Skeletal muscle cell (primary cell): ENCODE measurements at regions not wholly inside any gene's neighbourhood (a gene's known extent, or its start where the extent isn't known, plus 50 kb on each side); places are given as distances from the start of the nearest gene placed in this dataset.
A peak's percentile ranks its signal among the peaks of the same experiment; 100 is the strongest.

Experiments used
- DNase-seq: peaks from one replicate; pipeline ENCODE4 v3.0.0-alpha.2; 2010; ENCODE audit warnings: low read depth
- H3K4me3 ChIP-seq: 2 replicates; pipeline ENCODE4 v1.5.1; 2011; ENCODE audit warnings: low read depth, mild to moderate bottlenecking, control low read depth, low read length, moderate library complexity

DNA sequence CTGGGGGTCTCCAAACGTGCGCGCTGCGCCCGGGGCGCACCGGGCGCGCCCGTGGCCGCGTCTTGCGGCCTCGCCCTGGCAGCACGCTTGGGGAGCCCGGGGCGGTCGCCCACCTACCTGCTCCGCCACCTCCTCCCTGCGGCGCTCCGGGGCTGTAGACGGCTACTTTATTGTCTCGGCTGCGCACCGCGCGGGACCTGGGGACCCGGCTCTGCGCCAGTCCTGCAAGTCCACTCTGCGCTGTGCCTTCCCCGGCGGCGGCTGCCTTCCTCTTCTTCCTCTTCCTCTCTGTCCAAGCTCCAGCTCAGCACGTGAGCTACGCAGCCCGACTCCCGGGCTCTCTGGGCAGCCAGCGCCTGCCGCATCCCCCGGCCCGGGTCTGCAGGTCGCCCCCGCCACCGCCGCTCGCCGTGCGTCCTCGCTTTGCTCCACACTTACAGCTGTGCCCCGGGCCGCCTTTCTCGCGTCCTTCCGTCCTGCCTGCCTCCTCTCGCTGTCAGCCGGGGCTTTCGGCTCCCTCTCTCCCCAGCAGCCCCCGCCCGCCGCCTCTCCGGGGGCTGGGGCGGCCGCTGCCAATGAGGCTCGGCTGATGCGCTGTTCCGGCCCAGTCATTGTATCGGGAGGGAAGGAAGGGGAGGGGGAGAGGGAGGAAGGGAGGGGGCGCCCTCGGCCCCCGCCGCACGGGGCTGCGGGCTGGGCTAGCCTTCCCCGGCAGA is 156.4 kb upstream of the FRMD4B start:
- peak overlapping the region; percentile 40 for H3K4me3 ChIP-seq
- DNase-seq, result no peak

DNA sequence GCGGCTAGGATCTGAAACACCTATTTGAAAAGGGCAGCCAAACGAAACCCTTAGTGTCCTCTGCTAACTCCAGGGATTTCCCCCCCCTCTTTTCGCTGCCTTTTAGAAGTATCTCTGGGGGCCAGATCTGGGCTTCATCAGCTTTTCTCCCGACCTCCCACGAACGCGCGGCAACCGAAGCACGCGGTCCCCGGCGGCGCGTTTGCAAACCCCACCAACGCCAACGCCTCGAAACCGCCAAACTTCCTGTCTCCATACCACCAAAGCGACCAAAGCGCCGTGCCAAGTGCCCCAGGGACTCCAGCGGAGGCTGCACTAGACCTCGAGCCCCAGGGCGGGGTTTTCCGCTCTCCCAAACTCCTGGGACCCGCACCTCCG is 155.8 kb upstream of the FRMD4B start:
- peak overlapping the region; percentile 40 for H3K4me3 ChIP-seq
- no peak for DNase-seq

DNA sequence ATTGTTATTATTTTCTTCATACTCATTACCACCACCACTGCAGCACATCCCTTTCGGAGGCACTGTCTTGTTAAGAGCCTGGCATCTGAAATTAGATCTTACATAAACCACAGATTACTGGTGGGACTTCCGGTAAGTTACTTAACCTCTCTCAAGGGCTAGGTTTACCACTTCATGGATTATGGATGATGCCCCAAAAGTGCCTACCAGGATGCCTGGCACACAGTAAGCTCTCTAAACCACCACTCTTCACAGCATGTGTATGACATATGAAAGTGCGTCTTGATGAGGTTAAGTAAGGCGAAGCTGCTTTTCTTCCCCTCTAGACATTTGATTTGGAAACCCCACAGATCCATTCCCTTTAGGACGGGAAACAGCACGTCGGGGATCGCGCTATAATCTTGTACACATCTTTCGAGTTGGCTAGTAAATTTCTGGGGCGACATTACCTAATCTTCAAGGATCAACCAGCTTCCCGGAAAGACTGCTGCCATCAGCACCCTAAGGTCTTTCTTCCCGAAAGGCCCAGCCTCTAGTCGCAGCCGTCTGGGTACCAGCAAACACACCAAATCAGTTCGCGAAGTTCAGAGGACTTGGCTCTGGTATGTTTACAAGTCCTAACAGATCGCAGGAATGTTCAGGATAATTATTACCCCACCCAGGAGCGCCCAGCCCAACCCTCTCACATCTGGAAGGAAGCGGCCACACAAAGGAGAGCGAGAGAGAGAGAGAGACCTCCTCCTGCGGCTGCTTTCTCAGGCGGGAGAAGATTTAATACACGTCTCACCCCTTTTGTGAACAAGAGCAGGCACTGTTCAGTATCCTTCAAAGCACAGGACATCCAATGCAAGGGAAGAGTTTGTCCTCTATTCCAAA is 155.1 kb upstream of the FRMD4B start:
- DNase-seq, result no peak
- H3K4me3 ChIP-seq, result no peak overlapping the region

DNA sequence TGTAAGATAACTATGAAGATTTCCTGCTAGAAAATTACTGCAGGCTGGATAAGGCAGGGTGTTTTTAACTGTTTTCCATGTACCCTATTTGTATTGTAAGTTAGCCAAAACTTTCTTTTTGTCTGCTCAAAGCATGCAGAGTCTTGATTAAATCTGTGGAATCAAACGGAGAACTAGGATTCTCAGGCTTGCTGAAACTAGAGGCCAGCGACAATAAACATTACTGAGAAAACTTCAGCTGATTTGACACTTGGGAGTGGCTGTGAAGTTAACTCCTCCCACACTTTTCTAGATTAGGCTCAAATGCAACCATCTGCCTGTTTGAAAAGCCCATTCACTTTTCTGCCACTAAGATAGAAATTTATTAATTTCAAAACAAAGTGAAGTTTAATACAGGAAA is 153.2 kb upstream of the FRMD4B start:
- H3K4me3 ChIP-seq, result no peak overlapping the region
- DNase-seq, result no peak

DNA sequence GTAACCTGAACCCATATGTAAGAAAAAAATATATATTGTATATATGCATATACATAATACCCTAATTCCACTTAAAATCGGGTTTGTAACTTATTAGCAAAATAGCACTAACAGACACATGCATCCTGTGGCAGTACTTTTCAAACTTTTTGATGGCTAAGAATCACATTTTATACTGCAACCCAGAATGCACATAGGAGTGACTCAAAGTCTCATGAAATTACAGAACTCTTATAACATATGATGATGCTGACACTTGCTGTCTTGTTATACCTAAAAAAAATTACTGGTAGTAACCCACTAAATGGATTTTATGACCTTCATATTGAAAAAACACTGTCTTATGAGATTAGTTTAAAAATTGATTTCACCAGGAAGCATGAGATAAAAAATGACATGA is 152.4 kb upstream of the FRMD4B start:
- no peak for DNase-seq
- H3K4me3 ChIP-seq, result no peak overlapping the region

DNA sequence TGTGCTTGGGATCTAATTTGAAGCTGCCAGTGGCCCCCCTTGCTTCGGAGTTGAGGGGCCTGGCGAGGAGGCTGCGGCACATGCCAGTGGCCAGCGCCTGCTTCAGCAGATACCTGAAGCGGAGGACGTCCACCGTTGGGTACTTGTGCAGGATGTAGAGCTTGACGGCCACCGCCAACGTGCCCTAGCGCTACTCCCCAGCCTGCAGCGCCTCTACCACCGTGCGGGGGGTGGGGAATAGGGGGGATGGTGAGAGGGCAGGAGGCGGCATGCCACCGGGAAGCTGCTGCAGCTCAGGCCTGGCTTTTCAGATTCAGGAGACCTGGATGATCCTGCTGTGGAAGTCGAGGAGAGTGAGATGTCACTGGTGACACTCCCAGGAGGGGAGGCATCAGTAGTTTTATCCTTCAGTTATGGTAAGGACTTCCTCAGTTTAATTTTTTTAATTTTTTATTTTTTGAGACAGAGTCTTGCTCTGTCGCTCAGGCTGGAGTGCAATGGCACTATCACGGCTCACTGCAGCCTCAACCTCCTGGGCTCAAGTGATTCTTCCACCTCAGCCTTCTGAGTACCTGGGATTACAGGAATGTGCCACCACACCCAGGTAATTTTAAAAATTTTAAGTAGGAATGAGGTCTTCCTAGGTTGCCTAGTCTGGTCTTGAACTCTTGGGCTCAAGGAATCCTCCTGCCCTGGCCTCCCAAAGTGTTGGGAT is 150.6 kb upstream of the FRMD4B start:
- H3K4me3 ChIP-seq, result no peak overlapping the region
- DNase-seq, result no peak

DNA sequence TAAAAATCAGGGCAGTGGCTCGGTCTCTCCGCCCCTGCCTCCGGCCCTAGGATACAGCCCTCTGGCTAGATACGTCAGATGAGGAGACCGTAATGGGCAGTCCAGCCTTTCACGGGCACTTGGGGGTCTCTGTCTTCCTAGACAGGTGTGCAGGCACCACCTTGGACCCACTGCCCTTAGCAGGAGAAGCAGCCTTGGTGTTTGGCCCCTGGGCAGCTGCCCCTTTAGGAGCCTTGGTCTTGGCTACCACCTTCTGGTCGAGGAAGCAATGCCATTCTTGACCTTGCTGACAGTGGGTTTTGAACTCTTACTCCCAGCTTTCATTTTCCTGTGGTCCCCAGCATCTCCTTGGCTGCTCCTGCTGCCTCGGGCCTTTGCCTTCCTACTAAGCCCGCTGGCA is 149.7 kb upstream of the FRMD4B start:
- DNase-seq, result no peak
- H3K4me3 ChIP-seq, result no peak overlapping the region

DNA sequence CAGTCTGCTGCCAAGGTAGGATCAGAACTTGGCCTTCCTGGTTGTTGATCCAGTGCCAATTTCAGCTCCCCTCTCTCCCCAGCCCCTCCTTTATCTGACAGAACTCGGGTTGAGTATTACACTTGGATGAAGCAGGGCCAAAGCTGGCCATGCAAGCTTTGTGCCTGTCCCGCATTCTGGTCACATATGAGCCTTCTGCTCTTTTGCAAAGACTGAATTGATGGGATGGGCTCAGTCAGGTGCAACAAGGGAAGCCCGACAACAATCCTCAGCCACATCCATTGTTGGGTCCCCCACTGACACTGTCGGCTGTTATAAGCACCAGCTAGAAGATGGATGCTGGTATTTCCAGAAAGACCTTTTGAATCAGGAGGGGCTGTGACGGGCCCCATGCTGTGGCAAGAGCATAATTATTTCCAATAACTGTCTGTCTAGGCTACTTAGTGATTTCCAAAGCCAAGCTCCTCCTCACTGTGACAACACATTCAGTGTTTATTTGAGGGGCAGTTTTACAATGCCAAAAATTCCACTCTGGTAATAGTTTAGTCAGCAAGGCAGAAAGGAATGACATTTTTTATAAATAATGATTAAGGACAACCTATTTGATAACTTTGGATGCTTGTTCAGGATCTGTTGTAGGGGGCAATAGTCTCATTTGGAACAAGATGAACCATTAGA is 146.8 kb upstream of the FRMD4B start:
- no peak overlapping the region for H3K4me3 ChIP-seq
- no peak for DNase-seq

DNA sequence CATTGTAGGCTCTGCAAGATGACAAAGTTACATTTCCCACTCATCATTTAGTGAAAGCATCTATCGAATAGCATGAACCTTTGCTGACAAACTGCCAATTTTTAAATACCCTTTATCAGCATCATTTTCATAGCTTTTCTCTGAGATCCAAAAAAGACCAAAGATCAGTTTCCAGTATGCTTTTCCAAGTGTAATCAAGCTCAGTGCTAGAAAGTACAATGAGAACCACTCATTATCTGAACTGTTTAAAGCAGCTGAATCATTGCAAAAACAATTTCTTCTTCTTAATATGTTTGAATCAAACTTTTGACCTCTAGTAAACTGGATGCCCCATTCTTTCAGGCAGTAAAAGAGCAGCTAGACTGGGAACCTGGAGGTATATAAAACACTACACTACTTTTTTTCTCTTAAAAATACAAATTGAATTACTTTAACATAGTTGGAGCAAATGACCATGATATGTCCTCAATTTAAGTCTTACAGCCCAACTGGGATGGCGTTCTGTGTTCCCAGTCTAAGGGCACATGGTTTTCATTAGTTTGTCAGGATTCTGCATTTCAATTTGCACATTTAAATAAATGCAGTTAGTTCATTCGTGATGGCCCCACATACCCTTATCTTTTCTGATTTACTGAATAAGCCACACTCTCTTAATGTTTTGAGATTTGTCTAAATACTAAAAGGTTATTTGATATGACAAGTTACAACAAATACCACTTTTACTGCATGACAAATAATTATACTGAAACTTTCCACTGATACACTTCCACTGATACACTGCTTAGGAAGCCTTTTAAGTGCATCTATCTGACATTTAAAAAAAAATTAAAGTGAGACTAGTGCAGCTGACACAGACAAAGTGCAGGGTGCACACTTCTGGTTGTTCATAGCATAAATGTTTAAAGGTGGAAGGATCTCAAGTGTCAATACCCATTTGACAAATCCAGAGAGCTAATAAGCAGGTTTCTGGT is 146.0 kb upstream of the FRMD4B start:
- no peak overlapping the region for H3K4me3 ChIP-seq
- no peak for DNase-seq

DNA sequence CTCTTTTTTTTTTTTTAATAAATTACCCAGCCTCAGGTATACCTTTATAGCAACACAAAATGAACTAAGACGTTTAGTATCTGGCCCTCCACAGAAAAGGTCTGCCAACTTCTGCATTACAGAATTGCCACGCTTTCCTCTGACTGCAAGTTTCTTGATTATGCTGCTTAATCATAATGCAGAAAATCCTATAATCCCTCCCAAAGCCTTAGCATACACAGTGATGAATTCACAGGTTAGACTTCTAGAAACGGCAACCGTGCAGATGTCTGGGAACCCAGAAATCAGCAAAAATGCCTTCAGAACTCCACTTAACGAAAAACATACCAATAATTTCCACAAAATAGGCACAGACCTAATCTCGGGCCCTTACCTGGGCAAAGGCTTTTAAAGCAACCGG is 144.7 kb upstream of the FRMD4B start:
- DNase-seq, result no peak
- no peak overlapping the region for H3K4me3 ChIP-seq

DNA sequence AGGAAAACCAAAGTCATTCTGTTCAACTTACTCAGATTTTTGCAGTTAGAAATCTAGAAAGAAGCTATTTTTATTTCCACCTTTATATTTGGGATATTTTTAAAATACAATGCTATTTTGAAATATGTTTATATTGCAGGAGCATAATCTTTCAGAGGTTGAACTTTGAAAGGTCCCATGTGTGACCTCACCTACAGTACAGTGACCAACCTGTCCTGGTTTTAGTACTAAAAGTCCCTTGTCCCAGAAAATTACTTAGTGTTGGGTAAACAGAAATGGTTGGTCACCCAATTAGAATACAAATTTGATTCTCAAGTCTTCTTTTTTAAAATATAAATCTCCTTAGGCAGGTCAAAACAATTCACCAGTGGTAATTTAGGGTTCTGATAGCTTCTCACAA is 141.6 kb upstream of the FRMD4B start:
- no peak for DNase-seq
- H3K4me3 ChIP-seq, result no peak overlapping the region

DNA sequence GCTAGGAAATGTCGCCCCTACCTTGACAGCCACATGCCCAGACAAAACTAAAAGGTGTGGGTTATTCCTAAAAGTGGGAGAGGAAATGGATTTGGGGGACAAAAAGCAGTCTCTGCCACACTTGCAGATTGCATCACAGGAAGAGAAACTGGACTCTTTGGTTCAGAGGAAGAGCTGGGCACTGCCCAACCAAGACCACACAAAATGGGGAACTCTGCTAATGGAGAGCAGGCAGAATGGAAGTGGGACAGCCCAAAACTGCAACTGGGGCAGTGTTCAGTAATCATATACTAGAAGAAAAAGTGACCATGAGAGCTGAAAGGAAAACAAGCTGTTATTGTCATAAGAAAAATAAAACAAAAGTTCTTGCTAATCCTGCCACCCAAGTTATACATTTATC is 138.9 kb upstream of the FRMD4B start:
- no peak for DNase-seq
- no peak overlapping the region for H3K4me3 ChIP-seq

DNA sequence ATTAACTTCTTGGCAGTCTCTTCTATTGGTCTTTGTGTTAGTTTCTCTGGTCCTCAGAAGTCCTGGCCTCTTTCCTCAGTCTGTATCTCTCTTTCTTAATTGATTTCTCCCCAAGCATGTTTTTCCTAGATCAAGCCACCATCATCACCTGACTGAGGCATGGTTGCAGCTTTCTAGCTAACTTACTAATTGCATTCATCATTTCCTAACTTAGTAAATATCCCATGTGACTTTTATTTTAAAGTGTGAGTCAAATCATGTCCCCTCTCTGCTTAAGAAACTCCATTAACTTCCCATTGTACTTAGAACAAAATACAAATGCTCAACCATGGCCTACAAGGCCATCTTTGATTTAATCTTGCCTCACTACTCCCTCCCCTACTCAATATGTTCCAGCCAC is 135.4 kb upstream of the FRMD4B start:
- no peak overlapping the region for H3K4me3 ChIP-seq
- DNase-seq, result no peak

DNA sequence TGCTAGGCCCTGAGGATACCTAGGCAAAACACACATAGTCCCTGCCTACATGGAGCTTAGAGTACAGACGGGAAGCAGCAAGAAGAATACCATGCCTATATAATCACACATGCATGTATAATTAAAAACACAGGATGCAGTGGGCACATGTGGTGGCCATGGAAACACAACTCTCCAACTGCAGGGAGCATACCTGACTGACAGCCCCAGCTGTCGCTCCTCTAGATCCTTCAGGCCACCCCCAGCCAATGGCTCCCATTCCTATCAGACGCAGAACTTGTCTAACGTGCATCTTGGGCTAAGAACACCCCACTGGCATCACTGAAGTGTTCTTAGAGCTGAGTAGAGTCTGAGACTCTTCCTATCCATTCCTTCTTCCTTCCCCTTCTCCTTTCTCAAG is 125.5 kb upstream of the FRMD4B start:
- no peak overlapping the region for H3K4me3 ChIP-seq
- DNase-seq, result no peak

DNA sequence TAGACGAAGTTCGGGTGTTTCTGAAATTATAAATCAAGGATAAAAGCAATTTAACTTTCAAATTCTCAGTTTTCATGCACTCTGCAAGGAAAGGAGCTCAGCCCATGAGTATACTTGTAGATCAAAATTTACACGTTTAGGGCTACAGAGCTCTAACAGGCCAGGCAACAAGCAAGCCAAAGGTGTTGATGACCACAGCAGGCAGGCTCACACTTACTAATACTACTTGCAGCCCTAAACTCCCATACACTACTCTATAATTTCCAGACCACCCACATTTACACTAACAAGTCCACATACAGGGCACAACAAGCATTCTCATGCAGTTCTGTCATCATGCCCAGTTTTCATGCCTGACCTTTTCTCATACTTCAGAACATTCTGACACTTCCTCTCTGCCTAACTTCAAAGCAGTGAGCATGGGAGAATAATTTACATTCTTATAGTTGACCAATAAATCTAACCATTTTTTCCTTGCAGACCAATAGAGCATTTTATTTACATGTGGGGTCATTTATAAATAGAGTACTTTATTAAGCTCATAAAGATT is 124.7 kb upstream of the FRMD4B start:
- H3K4me3 ChIP-seq, result no peak overlapping the region
- no peak for DNase-seq

DNA sequence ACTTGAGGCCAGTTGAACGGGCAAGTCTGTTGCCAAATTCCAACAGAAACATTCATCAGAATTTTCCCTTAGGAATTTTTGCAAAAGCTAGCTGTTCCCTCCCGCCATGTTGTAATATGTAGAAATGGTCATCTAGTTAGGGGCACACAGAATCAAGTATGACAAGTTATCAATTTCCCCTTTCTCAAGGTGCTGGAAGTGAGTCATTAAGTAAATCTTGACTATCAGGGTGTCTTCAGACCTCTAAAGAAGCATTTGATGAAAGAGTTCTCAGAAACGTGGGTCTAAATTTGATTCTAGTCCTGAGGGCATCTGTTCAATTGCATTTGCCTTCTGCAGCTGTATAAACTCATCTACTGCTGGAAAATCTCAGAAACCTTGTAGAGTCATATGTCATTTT is 123.4 kb upstream of the FRMD4B start:
- no peak overlapping the region for H3K4me3 ChIP-seq
- no peak for DNase-seq

DNA sequence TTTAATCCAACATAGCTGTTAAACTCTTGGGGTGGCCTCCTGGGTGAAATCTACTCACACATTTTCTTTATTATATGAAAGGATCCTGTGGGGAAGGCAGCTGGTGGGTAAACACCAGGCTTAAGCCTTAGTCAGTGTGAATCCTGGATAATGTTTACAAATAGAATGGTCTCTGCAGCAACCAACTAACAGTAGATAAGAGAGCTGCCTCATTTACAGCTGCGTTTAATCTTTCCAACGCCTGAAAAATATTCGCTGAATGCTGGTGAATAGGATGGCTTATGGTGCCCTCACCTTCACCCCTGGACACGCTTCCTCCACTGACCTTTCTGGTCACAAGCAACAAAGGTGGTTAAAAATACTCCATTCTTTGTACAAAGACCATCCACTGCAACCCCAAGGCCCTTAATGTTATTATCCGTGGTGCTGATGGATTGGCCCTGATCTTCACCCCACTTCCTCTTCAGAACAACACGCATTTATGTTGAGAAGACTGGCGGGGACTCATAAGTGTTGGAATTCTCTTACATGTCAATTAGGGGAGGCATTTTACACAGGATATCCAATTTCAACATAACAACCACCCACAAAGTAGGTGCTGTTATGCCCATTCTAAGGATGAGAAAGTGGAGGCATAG is 120.0 kb upstream of the FRMD4B start:
- no peak for DNase-seq

DNA sequence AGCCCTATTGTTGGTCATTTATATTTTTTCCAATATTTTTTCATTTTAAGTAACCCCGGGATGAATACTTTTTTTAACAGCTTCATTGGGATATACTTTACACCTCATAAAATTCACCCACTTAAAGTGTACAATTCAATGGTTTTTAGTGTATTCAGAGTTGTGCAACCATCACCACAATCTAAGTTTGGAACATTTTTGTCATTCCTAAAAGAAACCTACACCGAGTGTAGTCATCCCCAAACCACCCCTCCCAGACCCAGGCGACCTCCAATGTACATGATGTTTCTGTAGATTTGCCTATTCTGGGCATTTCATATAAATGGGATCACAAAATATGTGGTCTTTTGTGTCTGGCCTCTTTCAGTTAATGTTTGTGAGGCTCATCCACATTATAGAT is 118.3 kb upstream of the FRMD4B start:
- H3K4me3 ChIP-seq, result no peak overlapping the region
- DNase-seq, result peak; percentile 40

More for the DNA sequence above, 120.0 kb upstream of the FRMD4B start:
- H3K4me3 ChIP-seq, result no peak overlapping the region
